ENCODE measurements at regions not wholly inside any gene's neighbourhood (a gene's known extent, or its start where the extent isn't known, plus 50 kb on each side); places are given as distances from the start of the nearest gene placed in this dataset.

DNA sequence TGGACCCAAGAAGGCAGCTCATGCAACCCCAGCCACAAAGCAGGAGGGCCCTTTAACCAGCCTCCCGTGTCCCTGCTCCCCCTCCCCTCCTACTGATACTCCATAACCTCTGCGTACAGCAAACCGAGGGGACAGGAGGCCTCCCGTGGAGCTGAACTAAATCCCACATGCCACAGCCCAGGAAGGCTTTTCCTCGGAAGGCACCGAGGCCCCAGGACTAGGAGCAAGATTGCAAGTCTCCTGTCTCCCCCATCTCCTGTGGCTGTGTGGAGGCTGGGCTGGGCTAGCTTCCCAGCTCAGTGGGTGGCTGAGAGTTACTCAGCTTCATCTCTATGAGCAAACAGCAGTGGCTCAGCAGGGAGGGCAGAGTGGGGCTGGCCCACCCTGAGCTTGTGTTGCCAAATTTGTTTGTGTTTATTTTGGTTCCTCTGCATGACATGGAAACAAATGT, 62.7 kb upstream of the NECTIN1 start:
- BruUV-seq (replicated peaks), result no TSS peak
- no peaks in the 10 kb centered on the region for H3K79me2 ChIP-seq (ENCODE audit: control insufficient read depth, insufficient read depth, low read length)
- dilution Hi-C loops (cut with MboI; ENCODE audit: extremely low pct_ligation_motif_present, low sequenced_read_pairs) (no loop called here), intact Hi-C loops (cut with micrococcal nuclease) (no loop called here)
- H3K9me3 ChIP-seq (replicated peaks; ENCODE audit: control insufficient read depth, insufficient read depth, low read length), result no peaks in the 10 kb centered on the region
- FAIRE-seq, result no peak
- no peaks in the 10 kb centered on the region for H3K4me1 ChIP-seq (ENCODE audit: control insufficient read depth, extremely low read depth, insufficient read depth, low read length)
- H3K9ac ChIP-seq (replicated peaks; ENCODE audit: extremely low read depth, insufficient read depth, low read length), result no peak overlapping the region
- no peak overlapping the region for H3K27ac ChIP-seq (ENCODE audit: insufficient read depth, low read depth, low read length)
- H3K4me2 ChIP-seq (ENCODE audit: insufficient read depth, low read length), result no peak overlapping the region
- no peak for TF ChIP-seq MYC (IDR thresholded peaks at IDR 0.05; ENCODE audit: low read depth, low read length)
- TF ChIP-seq FOS (IDR thresholded peaks at IDR 0.05; ENCODE audit: borderline replicate concordance, insufficient read depth, low read length), result no peak
- TF ChIP-seq, protein P1, sequence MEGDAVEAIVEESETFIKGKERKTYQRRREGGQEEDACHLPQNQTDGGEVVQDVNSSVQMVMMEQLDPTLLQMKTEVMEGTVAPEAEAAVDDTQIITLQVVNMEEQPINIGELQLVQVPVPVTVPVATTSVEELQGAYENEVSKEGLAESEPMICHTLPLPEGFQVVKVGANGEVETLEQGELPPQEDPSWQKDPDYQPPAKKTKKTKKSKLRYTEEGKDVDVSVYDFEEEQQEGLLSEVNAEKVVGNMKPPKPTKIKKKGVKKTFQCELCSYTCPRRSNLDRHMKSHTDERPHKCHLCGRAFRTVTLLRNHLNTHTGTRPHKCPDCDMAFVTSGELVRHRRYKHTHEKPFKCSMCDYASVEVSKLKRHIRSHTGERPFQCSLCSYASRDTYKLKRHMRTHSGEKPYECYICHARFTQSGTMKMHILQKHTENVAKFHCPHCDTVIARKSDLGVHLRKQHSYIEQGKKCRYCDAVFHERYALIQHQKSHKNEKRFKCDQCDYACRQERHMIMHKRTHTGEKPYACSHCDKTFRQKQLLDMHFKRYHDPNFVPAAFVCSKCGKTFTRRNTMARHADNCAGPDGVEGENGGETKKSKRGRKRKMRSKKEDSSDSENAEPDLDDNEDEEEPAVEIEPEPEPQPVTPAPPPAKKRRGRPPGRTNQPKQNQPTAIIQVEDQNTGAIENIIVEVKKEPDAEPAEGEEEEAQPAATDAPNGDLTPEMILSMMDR (IDR thresholded peaks at IDR 0.05; ENCODE audit: extremely low read depth in 1 of 2, insufficient read depth in 1 of 2, low read depth in 1 of 2, low read length in 2 of 2), result no peak
- no peak for TF ChIP-seq JUN (IDR thresholded peaks at IDR 0.05; ENCODE audit: borderline replicate concordance, insufficient read depth, insufficient read length, low read depth)
- no peak for TF ChIP-seq POLR2A (IDR thresholded peaks at IDR 0.05; ENCODE audit: low read depth, low read length)
- no peak for TF ChIP-seq GATA2 (IDR thresholded peaks at IDR 0.05; ENCODE audit: insufficient read depth, insufficient read length, low read depth, low read length)
- TF ChIP-seq EZH2 (IDR thresholded peaks at IDR 0.05; ENCODE audit: borderline replicate concordance, low read depth, low read length, severe bottlenecking), result no peak
- TF ChIP-seq, protein P2, sequence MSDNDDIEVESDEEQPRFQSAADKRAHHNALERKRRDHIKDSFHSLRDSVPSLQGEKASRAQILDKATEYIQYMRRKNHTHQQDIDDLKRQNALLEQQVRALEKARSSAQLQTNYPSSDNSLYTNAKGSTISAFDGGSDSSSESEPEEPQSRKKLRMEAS (IDR thresholded peaks at IDR 0.05; ENCODE audit: insufficient read depth, insufficient read length), result no peak
- TF ChIP-seq POLR2AphosphoS5 (IDR thresholded peaks at IDR 0.05; ENCODE audit: insufficient read depth, low read depth, low read length), result no peak
- no peaks in the 10 kb centered on the region for H3K36me3 ChIP-seq (ENCODE audit: control insufficient read depth in 2 of 2, extremely low read depth in 1 of 2, insufficient read depth in 2 of 2, low read length in 2 of 2)
- no peak overlapping the region for H3K4me3 ChIP-seq (replicated peaks in 1 of 3; ENCODE audit: insufficient read depth in 1 of 3, low read depth in 1 of 3, low read length in 3 of 3)
- no peaks in the 10 kb centered on the region for H4K20me1 ChIP-seq (replicated peaks; ENCODE audit: control insufficient read depth, extremely low read depth, insufficient read depth, low read length)
- CTCF ChIA-PET, result interaction anchor here (1.1 to 1.7 kb wide), 2 partner anchors 48 to 436 kb away, joined by 3 read pairs; no protein-coding TSS in a partner anchor
- H3K27me3 ChIP-seq (ENCODE audit: control insufficient read depth in 2 of 2, insufficient read depth in 2 of 2, low read length in 2 of 2), result no peaks in the 10 kb centered on the region
- POLR2A ChIA-PET, result no interaction called here
- no peaks in the 10 kb centered on the region for H3K9me1 ChIP-seq (replicated peaks; ENCODE audit: control insufficient read depth, extremely low read depth, insufficient read depth, low read length)
- no peak overlapping the region for H2AFZ ChIP-seq (ENCODE audit: low read depth, low read length)
- no peak for DNase-seq (ENCODE audit: low read depth, low spot score)

Data from endothelial cell of umbilical vein (primary cell).